Testis (tissue), 2 donors: ENCODE measurements at regions not wholly inside any gene's neighbourhood (a gene's known extent, or its start where the extent isn't known, plus 50 kb on each side); places are given as distances from the start of the nearest gene placed in this dataset.

ENCODE experiments used
- DNase-seq: peaks from one replicate; pipeline ENCODE4 v3.0.0-alpha.2; 2019
- H3K27ac ChIP-seq, 2 donors: fragments of 200-600 bp; sonication (generic); one replicate each; pipeline ENCODE4 v1.5.1; 2019
- H3K27me3 ChIP-seq: fragments of 200-600 bp; sonication (generic); one replicate; pipeline ENCODE4 v1.5.1; 2019
- H3K36me3 ChIP-seq: fragments of 200-600 bp; sonication (generic); one replicate; pipeline ENCODE4 v1.5.1; 2017; ENCODE audit warnings: low read depth; ENCODE audit errors: missing control alignments
- H3K4me1 ChIP-seq: fragments of 200-600 bp; sonication (generic); one replicate; pipeline ENCODE4 v1.5.1; 2019
- H3K4me3 ChIP-seq, 2 donors: fragments of 200-600 bp; sonication (generic); one replicate each; pipeline ENCODE4 v1.5.1; 2017 to 2019
- H3K9me3 ChIP-seq: fragments of 200-600 bp; sonication (generic); one replicate; pipeline ENCODE4 v1.5.1; 2017
- CTCF ChIP-seq, 3 experiments: fragments of 450-650 bp in 2 of 3; fragments of 200-600 bp in 1 of 3; sonication (generic) in 1 of 3; IDR thresholded peaks; one replicate each; pipeline ENCODE4 v1.5.1; 2016 to 2019; ENCODE audit warnings: antibody characterized with exemption in 3 of 3, mild to moderate bottlenecking in 2 of 3, moderate library complexity in 1 of 3
- POLR2A ChIP-seq: fragments of 450-650 bp; IDR thresholded peaks from one replicate; pipeline ENCODE4 v1.6.1; 2017; ENCODE audit warnings: antibody characterized with exemption, mild to moderate bottlenecking, moderate library complexity
- WGBS, 2 donors: methylation state at CpG; one replicate each; pipeline ENCODE4 v1.1.5; 2018; 5-methylcytosine and 5-hydroxymethylcytosine counted together
- intact Hi-C: fragments of 100-400 bp; cut with DNase I; formaldehyde crosslinking; loops from one replicate; pipeline ENCODE4 v1.15.1; 2023; ENCODE audit warnings: low total_unique reads

- Histone ChIP-seq H3K27me3 (no peaks in the 10 kb centered on the region), H3K4me1 (no peaks in the 10 kb centered on the region), H3K9me3 (no peaks in the 10 kb centered on the region), H3K27ac (no peak overlapping the region), H3K36me3 (no peaks in the 10 kb centered on the region), H3K4me3 (no peak overlapping the region)
- no peak for DNase-seq
- no peak for TF ChIP-seq CTCF (IDR thresholded peaks at IDR 0.05)
- TF ChIP-seq POLR2A = no peak
- intact Hi-C loops = no loop called here
- 64 to 77% methylated on average over 2 of the region's 2 CpGs for WGBS, 2 donors
Observed at GRCh38 chr5:87717761-87718160, 305.0 kb upstream of the CCNH start.

- Histone ChIP-seq H3K27ac (no peak overlapping the region), H3K36me3 (no peaks in the 10 kb centered on the region), H3K27me3 (no peaks in the 10 kb centered on the region), H3K4me1 (no peaks in the 10 kb centered on the region), H3K4me3 (no peak overlapping the region), H3K9me3 (no peaks in the 10 kb centered on the region)
- intact Hi-C loops = no loop called here
- WGBS, 2 donors = 41 to 52% methylated on average over 1 of the region's 1 CpG
- no peak for DNase-seq
- TF ChIP-seq POLR2A = no peak
- TF ChIP-seq CTCF (IDR thresholded peaks at IDR 0.05) = no peak
Observed at GRCh38 chr5:87705876-87706275, 293.1 kb upstream of the CCNH start.

- no peak overlapping the region for H3K27ac ChIP-seq
- TF ChIP-seq POLR2A (no peak), CTCF (IDR thresholded peaks at IDR 0.05) (no peak)
- no peak overlapping the region for H3K4me3 ChIP-seq
- no peaks in the 10 kb centered on the region for H3K36me3 ChIP-seq
- H3K9me3 ChIP-seq = no peaks in the 10 kb centered on the region
- intact Hi-C loops = no loop called here
- H3K4me1 ChIP-seq = no peaks in the 10 kb centered on the region
- H3K27me3 ChIP-seq = no peaks in the 10 kb centered on the region
- DNase-seq = no peak
- 77 to 96% methylated on average over 1 of the region's 1 CpG for WGBS, 2 donors
Observed at GRCh38 chr5:87686975-87687374, 274.2 kb upstream of the CCNH start.

- no peak for TF ChIP-seq CTCF (IDR thresholded peaks at IDR 0.05)
- no peak for TF ChIP-seq POLR2A
- Histone ChIP-seq H3K27me3 (no peaks in the 10 kb centered on the region), H3K9me3 (no peaks in the 10 kb centered on the region), H3K36me3 (no peaks in the 10 kb centered on the region), H3K4me1 (no peaks in the 10 kb centered on the region), H3K27ac (no peak overlapping the region), H3K4me3 (no peak overlapping the region)
- no peak for DNase-seq
- intact Hi-C loops = no loop called here
Observed at GRCh38 chr5:87686018-87686417, 273.3 kb upstream of the CCNH start.

- TF ChIP-seq POLR2A (no peak), CTCF (IDR thresholded peaks at IDR 0.05) (no peak)
- DNase-seq = no peak
- H3K27me3 ChIP-seq = no peaks in the 10 kb centered on the region
- H3K36me3 ChIP-seq = no peaks in the 10 kb centered on the region
- no peaks in the 10 kb centered on the region for H3K4me1 ChIP-seq
- no peaks in the 10 kb centered on the region for H3K9me3 ChIP-seq
- intact Hi-C loops = no loop called here
- no peak overlapping the region for H3K27ac ChIP-seq
- 90 to 91% methylated on average over 2 of the region's 2 CpGs for WGBS, 2 donors
- no peak overlapping the region for H3K4me3 ChIP-seq
Observed at GRCh38 chr5:87674235-87674634, 261.5 kb upstream of the CCNH start.
